HEK293 (cell line): ENCODE measurements at regions not wholly inside any gene's neighbourhood (a gene's known extent, or its start where the extent isn't known, plus 50 kb on each side); places are given as distances from the start of the nearest gene placed in this dataset.

ENCODE experiments used
- CTCF ChIA-PET: fragments of 350-600 bp; formaldehyde crosslinking; extraction: SDS; loops from one replicate; lab custom pipeline; 2021; ENCODE audit warnings: antibody characterized with exemption; lab: Yijun Ruan, JAX
- POLR2A ChIA-PET: fragments of 300-600 bp; formaldehyde crosslinking; extraction: SDS; loops from one replicate; lab custom pipeline; 2020; ENCODE audit warnings: antibody characterized with exemption, inconsistent platforms; lab: Yijun Ruan, JAX
- H3K27ac ChIP-seq: fragments of 200-500 bp; sonication (Bioruptor generic); 2 replicates; pipeline ENCODE4 v1.5.1; 2014; ENCODE audit warnings: low read depth, low read length, control low read depth, inconsistent platforms; ENCODE audit errors: extremely low read depth
- H3K36me3 ChIP-seq, 2 experiments: fragments of 200-500 bp in 1 of 2; sonication (Bioruptor generic) in 1 of 2; 1 replicate in 1 of 2; 2 replicates in 1 of 2; pipeline ENCODE4 v1.5.1; 2014 to 2017; ENCODE audit warnings: inconsistent platforms in 2 of 2, low read length in 2 of 2; ENCODE audit not compliant: control insufficient read depth in 2 of 2, insufficient read depth in 1 of 2
- H3K4me1 ChIP-seq: fragments of 200-500 bp; sonication (Bioruptor generic); 2 replicates; pipeline ENCODE4 v1.5.1; 2014; ENCODE audit warnings: mild to moderate bottlenecking, low read length, inconsistent platforms; ENCODE audit not compliant: control insufficient read depth, insufficient read depth
- H3K4me3 ChIP-seq: 2 replicates; pipeline ENCODE4 v1.5.1; 2011; ENCODE audit warnings: low read depth, mild to moderate bottlenecking, control low read depth, low read length, moderate library complexity
- H3K9me3 ChIP-seq: fragments of 200-500 bp; sonication (Bioruptor generic); 2 replicates; pipeline ENCODE4 v1.5.1; 2014; ENCODE audit warnings: low read depth, low read length, inconsistent platforms; ENCODE audit not compliant: control insufficient read depth, insufficient read depth
- GFI1B ChIP-seq: fragments of 450-650 bp; formaldehyde crosslinking; IDR thresholded peaks from 2 replicates; pipeline ENCODE4 v1.5.1; 2016; ENCODE audit warnings: missing biosample characterization, missing genetic modification characterization
- SETDB1 ChIP-seq: IDR thresholded peaks from one replicate; pipeline ENCODE4 v1.6.1; 2017; ENCODE audit warnings: mild to moderate bottlenecking, low read length, moderate library complexity, mixed read lengths; ENCODE audit not compliant: insufficient read length
- ZFHX2 ChIP-seq: fragments of 450-650 bp; formaldehyde crosslinking; conservative IDR thresholded peaks from 2 replicates; pipeline ENCODE4 v1.5.1; 2016; ENCODE audit warnings: missing biosample characterization, missing genetic modification characterization
- ZFP41 ChIP-seq: fragments of 450-650 bp; formaldehyde crosslinking; IDR thresholded peaks from 2 replicates; pipeline ENCODE4 v1.5.1; 2016; ENCODE audit warnings: missing biosample characterization, missing genetic modification characterization, borderline replicate concordance
- ZNF155 ChIP-seq: fragments of 450-650 bp; formaldehyde crosslinking; IDR thresholded peaks from 2 replicates; pipeline ENCODE4 v1.5.1; 2016; ENCODE audit warnings: missing biosample characterization, missing genetic modification characterization
- ZNF184 ChIP-seq: fragments of 450-650 bp; IDR thresholded peaks from 2 replicates; pipeline ENCODE4 v1.5.1; 2018; ENCODE audit warnings: missing biosample characterization, mild to moderate bottlenecking, missing genetic modification characterization
- ZNF274 ChIP-seq, 2 experiments: fragments of 200-500 bp in 1 of 2; fragments of 450-650 bp in 1 of 2; sonication (Bioruptor generic) in 1 of 2; formaldehyde crosslinking in 1 of 2; IDR thresholded peaks; 2 replicates each; pipeline versions ENCODE4 v1.5.1 to v1.6.1; 2014 to 2016; ENCODE audit warnings: borderline replicate concordance in 1 of 2, inconsistent platforms in 1 of 2, low read length in 1 of 2, missing biosample characterization in 1 of 2, missing genetic modification characterization in 1 of 2
- ZNF335 ChIP-seq: fragments of 450-650 bp; formaldehyde crosslinking; conservative IDR thresholded peaks from 2 replicates; pipeline ENCODE4 v1.5.1; 2016; ENCODE audit warnings: missing biosample characterization, missing genetic modification characterization
- ZNF510 ChIP-seq: fragments of 450-650 bp; formaldehyde crosslinking; IDR thresholded peaks from 2 replicates; pipeline ENCODE4 v1.5.1; 2018; ENCODE audit warnings: mild to moderate bottlenecking, missing genetic modification characterization, missing biosample characterization; ENCODE audit not compliant: insufficient replicate concordance
- ZNF518A ChIP-seq: fragments of 450-650 bp; formaldehyde crosslinking; conservative IDR thresholded peaks from 2 replicates; pipeline ENCODE4 v1.5.1; 2016; ENCODE audit warnings: low read depth, missing biosample characterization, missing genetic modification characterization
- ZNF530 ChIP-seq: fragments of 450-650 bp; formaldehyde crosslinking; IDR thresholded peaks from 2 replicates; pipeline ENCODE4 v1.5.1; 2016; ENCODE audit warnings: low read depth, missing biosample characterization, missing genetic modification characterization
- ZNF600 ChIP-seq: fragments of 450-650 bp; formaldehyde crosslinking; IDR thresholded peaks from 2 replicates; pipeline ENCODE4 v1.5.1; 2016; ENCODE audit warnings: missing biosample characterization, missing genetic modification characterization
- ZNF624 ChIP-seq: fragments of 450-650 bp; formaldehyde crosslinking; IDR thresholded peaks from 2 replicates; pipeline ENCODE4 v1.5.1; 2017; ENCODE audit warnings: missing biosample characterization, missing genetic modification characterization
- ZNF747 ChIP-seq: fragments of 450-650 bp; formaldehyde crosslinking; IDR thresholded peaks from 2 replicates; pipeline ENCODE4 v1.5.1; 2016; ENCODE audit warnings: missing biosample characterization, missing genetic modification characterization
- ZNF791 ChIP-seq: fragments of 450-650 bp; formaldehyde crosslinking; IDR thresholded peaks from 2 replicates; pipeline ENCODE4 v1.5.1; 2016; ENCODE audit warnings: missing biosample characterization, missing genetic modification characterization
- ZNF830 ChIP-seq: fragments of 450-650 bp; IDR thresholded peaks from 2 replicates; pipeline ENCODE4 v1.5.0; 2018; ENCODE audit warnings: missing biosample characterization, missing genetic modification characterization, low read depth, mild to moderate bottlenecking, moderate library complexity
- ZSCAN16 ChIP-seq: fragments of 450-650 bp; formaldehyde crosslinking; IDR thresholded peaks from 2 replicates; pipeline ENCODE4 v1.5.1; 2016; ENCODE audit warnings: missing biosample characterization, missing genetic modification characterization
- TF ChIP-seq, protein P1 (sequence below): fragments of 450-650 bp; formaldehyde crosslinking; IDR thresholded peaks from 2 replicates; pipeline ENCODE4 v1.5.1; 2017; ENCODE audit warnings: missing biosample characterization, mild to moderate bottlenecking, missing genetic modification characterization, moderate library complexity

DNA sequence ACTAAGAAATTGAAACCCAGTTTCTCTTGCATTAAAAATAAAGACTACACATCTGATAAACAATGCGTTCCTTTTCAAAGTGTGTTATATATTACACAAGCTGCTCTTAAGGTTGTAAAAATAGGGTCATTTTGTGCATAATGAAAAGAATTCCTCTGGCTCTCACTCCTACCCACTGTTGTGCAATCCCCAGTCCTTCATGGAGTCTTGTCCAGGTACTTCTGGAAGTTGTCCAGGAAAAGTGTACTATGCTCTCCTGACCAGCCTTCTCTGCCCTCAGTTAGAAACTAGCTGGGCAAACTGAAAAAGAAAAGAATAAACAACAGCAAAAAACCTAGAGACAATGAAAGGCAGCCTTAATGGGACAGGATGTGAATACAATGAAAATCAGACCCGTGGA lies 345.5 kb upstream of the PAPPA start:
- Histone ChIP-seq H3K4me1 (no peaks in the 10 kb centered on the region), H3K4me3 (no peak overlapping the region), H3K27ac (no peak overlapping the region), H3K9me3 (no peaks in the 10 kb centered on the region), H3K36me3 (no peaks in the 10 kb centered on the region)
- TF ChIP-seq ZNF510 (no peak), ZSCAN16 (tag by site-specific recombination) (no peak), SETDB1 (no peak), ZNF184 (tag by site-specific recombination) (no peak)
- POLR2A ChIA-PET, result no interaction called here
- CTCF ChIA-PET, result no interaction called here

DNA sequence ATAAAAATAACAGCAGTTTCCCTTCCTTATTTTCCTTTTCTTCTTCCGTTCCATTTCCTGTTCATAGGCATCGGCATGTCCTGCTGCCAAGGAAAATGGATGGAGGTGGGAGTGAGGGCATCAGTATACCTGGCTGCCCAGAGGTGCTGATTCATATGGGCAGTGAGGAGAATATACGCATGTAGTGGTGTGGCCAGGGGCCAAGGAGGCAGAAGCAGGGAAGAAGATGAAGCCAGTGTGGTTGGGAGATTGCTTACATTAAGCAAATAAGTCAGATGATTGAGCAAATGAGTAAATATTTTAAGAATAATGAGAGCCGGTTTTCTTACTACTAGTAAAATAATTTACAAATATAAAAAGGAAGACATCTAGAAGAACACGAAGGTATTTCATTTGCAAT lies 344.9 kb upstream of the PAPPA start:
- TF ChIP-seq ZNF155 (no peak), ZFP41 (no peak), ZFHX2 (tag by site-specific recombination) (no peak), ZNF791 (tag by site-specific recombination) (no peak), ZNF530 (tag by site-specific recombination) (no peak), ZNF335 (no peak), ZNF518A (tag by site-specific recombination) (no peak), ZNF747 (tag by site-specific recombination) (no peak), GFI1B (tag by site-specific recombination) (no peak), ZNF600 (tag by site-specific recombination) (no peak), ZNF624 (no peak), ZNF274 (IDR thresholded peaks at IDR 0.05; ENCODE audit: low read length) (no peak), ZNF274 (tag by site-specific recombination; IDR thresholded peaks at IDR 0.05; ENCODE audit: borderline replicate concordance) (no peak), ZNF830 (tag by site-specific recombination) (no peak)
- TF ChIP-seq, protein P1, sequence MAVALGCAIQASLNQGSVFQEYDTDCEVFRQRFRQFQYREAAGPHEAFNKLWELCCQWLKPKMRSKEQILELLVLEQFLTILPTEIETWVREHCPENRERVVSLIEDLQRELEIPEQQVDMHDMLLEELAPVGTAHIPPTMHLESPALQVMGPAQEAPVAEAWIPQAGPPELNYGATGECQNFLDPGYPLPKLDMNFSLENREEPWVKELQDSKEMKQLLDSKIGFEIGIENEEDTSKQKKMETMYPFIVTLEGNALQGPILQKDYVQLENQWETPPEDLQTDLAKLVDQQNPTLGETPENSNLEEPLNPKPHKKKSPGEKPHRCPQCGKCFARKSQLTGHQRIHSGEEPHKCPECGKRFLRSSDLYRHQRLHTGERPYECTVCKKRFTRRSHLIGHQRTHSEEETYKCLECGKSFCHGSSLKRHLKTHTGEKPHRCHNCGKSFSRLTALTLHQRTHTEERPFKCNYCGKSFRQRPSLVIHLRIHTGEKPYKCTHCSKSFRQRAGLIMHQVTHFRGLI (tag by site-specific recombination), result no peak
- Histone ChIP-seq H3K4me1 (no peaks in the 10 kb centered on the region), H3K9me3 (no peaks in the 10 kb centered on the region), H3K4me3 (no peak overlapping the region), H3K36me3 (no peaks in the 10 kb centered on the region), H3K27ac (no peak overlapping the region)
- POLR2A ChIA-PET, result interaction anchor here (1.0 kb wide), 1 partner anchor 11 kb away, joined by 3 read pairs; no protein-coding TSS in a partner anchor
- CTCF ChIA-PET, result no interaction called here
